HG03159 (cell line): ENCODE measurements at regions not wholly inside any gene's neighbourhood (a gene's known extent, or its start where the extent isn't known, plus 50 kb on each side); places are given as distances from the start of the nearest gene placed in this dataset.

Experiments used
- ATAC-seq: cut with Tn5 transposase; IDR thresholded peaks from one replicate; pipeline ENCODE4 v1.9.1; 2021; ENCODE audit warnings: mild to moderate bottlenecking, moderate library complexity; ENCODE audit not compliant: unreplicated experiment

GRCh38 chr2:180327185-180327584, 320.1 kb upstream of the CWC22 start:
- ATAC-seq = no peak

GRCh38 chr2:180325416-180326120, 318.5 kb upstream of the CWC22 start:
- ATAC-seq = no peak

GRCh38 chr2:180324182-180324581, 317.1 kb upstream of the CWC22 start:
- no peak for ATAC-seq

GRCh38 chr2:180322781-180323180, 315.7 kb upstream of the CWC22 start:
- ATAC-seq = no peak

GRCh38 chr2:180319586-180320405, 312.7 kb upstream of the CWC22 start:
- ATAC-seq = peak; percentile 94

GRCh38 chr2:180314086-180314485, 307.0 kb upstream of the CWC22 start:
- ATAC-seq = no peak

GRCh38 chr2:180312542-180312941, 305.4 kb upstream of the CWC22 start:
- ATAC-seq = no peak

- ATAC-seq = no peak
Measured at GRCh38 chr2:180307096-180307495, 300.0 kb upstream of the CWC22 start.

- no peak for ATAC-seq
Measured at GRCh38 chr2:180306346-180306745, 299.2 kb upstream of the CWC22 start.

GRCh38 chr2:180291552-180292421, 284.7 kb upstream of the CWC22 start:
- no peak for ATAC-seq

GRCh38 chr2:180291060-180291459, 284.0 kb upstream of the CWC22 start:
- ATAC-seq = no peak

GRCh38 chr2:180289627-180290026, 282.5 kb upstream of the CWC22 start:
- no peak for ATAC-seq

GRCh38 chr2:180279581-180279980, 272.5 kb upstream of the CWC22 start:
- no peak for ATAC-seq

- ATAC-seq = no peak
Measured at GRCh38 chr2:180276733-180277132, 269.6 kb upstream of the CWC22 start.

- no peak for ATAC-seq
Measured at GRCh38 chr2:180268006-180268405, 260.9 kb upstream of the CWC22 start.

GRCh38 chr2:180261976-180262375, 254.9 kb upstream of the CWC22 start:
- ATAC-seq = no peak

GRCh38 chr2:180258579-180258978, 251.5 kb upstream of the CWC22 start:
- no peak for ATAC-seq

- no peak for ATAC-seq
Measured at GRCh38 chr2:180258041-180258537, 251.0 kb upstream of the CWC22 start.

GRCh38 chr2:180257247-180257646, 250.2 kb upstream of the CWC22 start:
- no peak for ATAC-seq

- ATAC-seq = no peak
Measured at GRCh38 chr2:180255981-180256380, 248.9 kb upstream of the CWC22 start.

GRCh38 chr2:180254872-180255271, 247.8 kb upstream of the CWC22 start:
- ATAC-seq = no peak
